ENCODE measurements at regions not wholly inside any gene's neighbourhood (a gene's known extent, or its start where the extent isn't known, plus 50 kb on each side); places are given as distances from the start of the nearest gene placed in this dataset.

DNA sequence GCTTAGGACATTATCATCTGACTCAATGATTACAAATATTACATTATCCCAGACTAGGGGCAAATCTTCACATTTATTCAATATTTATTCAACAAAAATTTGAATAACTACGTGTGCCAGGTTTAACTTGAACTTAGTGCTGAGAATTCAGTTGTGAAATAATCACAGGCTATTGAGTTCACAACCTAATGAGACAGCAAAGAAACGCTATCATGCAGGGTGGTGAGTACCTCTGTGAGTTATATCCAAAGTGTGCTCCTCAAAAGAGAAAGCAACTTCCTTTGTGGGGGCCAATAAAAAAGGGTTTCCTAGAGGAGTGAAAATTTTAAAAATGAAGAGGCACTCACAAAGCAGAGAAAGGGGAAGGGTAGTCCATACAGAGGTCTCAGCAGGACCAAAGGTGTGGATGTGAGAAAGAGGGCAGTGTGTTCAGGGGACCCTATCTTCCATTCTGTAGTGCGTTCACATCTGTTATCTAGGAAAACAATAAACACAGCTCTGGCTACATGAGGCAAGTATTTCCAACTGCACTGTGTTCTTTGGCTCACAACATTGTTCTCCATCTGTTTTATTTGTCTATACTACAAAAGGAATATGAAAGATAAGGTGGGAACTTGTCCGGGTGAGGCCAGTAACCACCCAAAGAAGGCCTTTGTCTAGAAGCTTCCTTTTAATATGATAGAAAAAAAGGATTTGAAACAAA is 155.4 kb upstream of the MARCKS start:
- no peak overlapping the region for H3K27ac ChIP-seq
- H3K4me3 ChIP-seq: no peak overlapping the region
- 65 to 91% methylated on average over 4 of the region's 4 CpGs for WGBS, 2 donors
- H3K4me1 ChIP-seq: peaks cover 0 to 4% (median 0%) of the 10 kb centered on the region in 3 donors
- H3K36me3 ChIP-seq: no peaks in the 10 kb centered on the region
- H3K27me3 ChIP-seq: no peaks in the 10 kb centered on the region
- TF ChIP-seq, protein P1, sequence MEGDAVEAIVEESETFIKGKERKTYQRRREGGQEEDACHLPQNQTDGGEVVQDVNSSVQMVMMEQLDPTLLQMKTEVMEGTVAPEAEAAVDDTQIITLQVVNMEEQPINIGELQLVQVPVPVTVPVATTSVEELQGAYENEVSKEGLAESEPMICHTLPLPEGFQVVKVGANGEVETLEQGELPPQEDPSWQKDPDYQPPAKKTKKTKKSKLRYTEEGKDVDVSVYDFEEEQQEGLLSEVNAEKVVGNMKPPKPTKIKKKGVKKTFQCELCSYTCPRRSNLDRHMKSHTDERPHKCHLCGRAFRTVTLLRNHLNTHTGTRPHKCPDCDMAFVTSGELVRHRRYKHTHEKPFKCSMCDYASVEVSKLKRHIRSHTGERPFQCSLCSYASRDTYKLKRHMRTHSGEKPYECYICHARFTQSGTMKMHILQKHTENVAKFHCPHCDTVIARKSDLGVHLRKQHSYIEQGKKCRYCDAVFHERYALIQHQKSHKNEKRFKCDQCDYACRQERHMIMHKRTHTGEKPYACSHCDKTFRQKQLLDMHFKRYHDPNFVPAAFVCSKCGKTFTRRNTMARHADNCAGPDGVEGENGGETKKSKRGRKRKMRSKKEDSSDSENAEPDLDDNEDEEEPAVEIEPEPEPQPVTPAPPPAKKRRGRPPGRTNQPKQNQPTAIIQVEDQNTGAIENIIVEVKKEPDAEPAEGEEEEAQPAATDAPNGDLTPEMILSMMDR (IDR thresholded peaks at IDR 0.05): no peak
- no peak for TF ChIP-seq POLR2A (IDR thresholded peaks at IDR 0.05)
- H3K9me3 ChIP-seq: no peaks in the 10 kb centered on the region
- no peak for DNase-seq
- intact Hi-C loops (cut with DNase I): no loop called here

DNA sequence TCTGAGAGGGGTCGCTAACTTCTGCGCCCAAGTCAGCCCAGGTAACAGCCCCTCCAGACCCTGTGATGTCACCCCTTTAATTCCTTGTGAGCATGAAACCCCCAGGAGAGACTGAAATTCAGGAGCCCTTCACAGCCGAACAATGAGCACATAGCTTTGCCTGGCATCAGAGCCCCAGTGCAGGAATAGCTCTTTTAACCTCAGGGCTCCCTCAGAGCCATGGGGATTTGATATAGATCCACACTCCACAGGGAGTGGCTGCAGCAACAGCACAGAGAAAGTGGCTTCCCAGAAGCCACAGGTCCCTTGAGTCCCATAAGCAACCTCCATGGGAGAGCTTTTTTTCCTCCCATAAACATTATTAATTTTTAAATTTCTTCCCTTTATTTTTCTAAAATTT is 150.0 kb upstream of the MARCKS start:
- no peak for DNase-seq
- no peak overlapping the region for H3K27ac ChIP-seq
- H3K4me3 ChIP-seq: no peak overlapping the region
- H3K9me3 ChIP-seq: no peaks in the 10 kb centered on the region
- H3K27me3 ChIP-seq: no peaks in the 10 kb centered on the region
- 89 to 93% methylated on average over 3 of the region's 3 CpGs for WGBS, 2 donors
- intact Hi-C loops (cut with DNase I): no loop called here
- no peaks in the 10 kb centered on the region for H3K36me3 ChIP-seq
- TF ChIP-seq, protein P1 (IDR thresholded peaks at IDR 0.05): no peak
- no peak for TF ChIP-seq POLR2A (IDR thresholded peaks at IDR 0.05)
- peaks cover 0 to 13% (median 0%) of the 10 kb centered on the region in 3 donors for H3K4me1 ChIP-seq

DNA sequence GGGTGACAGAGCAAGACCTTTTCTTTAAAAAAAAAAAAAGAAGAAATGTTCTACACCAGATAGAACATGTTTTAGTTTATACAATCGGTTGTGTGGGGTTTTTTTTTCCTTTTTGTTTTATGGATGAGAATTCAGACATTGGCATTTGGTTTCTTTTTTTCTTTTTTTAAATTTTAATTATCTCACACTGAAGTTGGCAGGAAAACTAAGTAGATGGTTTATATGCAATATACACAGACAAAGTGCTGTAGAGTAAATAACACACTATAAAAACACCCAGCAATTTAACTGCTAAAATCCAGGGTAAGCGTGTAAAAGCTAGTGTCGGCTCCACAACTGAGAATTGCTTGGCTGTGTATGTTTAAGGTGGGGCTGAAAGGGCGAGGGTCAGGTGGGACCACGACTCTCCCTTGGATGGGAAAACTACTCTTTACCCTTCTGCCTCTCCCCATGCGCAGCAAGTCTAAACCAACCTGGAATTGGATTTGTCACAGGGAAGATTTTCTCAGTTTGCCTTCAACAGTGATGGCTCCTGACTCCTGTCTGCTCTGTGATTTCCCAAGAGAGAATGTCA is 147.1 kb upstream of the MARCKS start:
- WGBS, 2 donors: 64 to 74% methylated on average over 6 of the region's 6 CpGs
- no peaks in the 10 kb centered on the region for H3K36me3 ChIP-seq
- H3K27ac ChIP-seq: no peak overlapping the region
- no peak overlapping the region for H3K4me3 ChIP-seq
- peaks cover 0 to 13% (median 0%) of the 10 kb centered on the region in 3 donors for H3K4me1 ChIP-seq
- H3K27me3 ChIP-seq: no peaks in the 10 kb centered on the region
- DNase-seq: no peak
- intact Hi-C loops (cut with DNase I): no loop called here
- no peak for TF ChIP-seq POLR2A (IDR thresholded peaks at IDR 0.05)
- H3K9me3 ChIP-seq: no peaks in the 10 kb centered on the region

DNA sequence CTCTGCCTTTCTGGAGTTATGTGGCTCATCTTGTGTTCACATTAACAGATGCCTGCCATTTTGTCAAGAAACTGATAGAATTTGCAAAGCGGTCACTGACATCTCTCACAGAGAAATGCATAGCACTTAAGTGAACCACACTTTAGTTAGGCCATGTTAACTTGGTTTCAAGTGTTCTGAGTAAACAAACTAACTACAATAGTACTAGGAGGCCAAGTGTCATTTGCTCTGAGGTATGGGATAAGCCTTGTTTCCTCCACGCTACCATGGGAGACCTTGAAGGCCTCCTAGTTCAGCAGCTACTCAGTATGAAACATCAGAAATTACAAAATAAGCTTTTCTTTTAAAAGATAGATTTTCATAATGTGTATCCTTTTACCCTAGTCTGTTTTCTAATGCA is 143.5 kb upstream of the MARCKS start:
- TF ChIP-seq, protein P1 (IDR thresholded peaks at IDR 0.05): no peak
- no peak for TF ChIP-seq POLR2A (IDR thresholded peaks at IDR 0.05)
- no peak for DNase-seq
- Histone ChIP-seq H3K4me1 (no peaks in the 10 kb centered on the region), H3K27ac (no peak overlapping the region), H3K4me3 (no peak overlapping the region), H3K27me3 (no peaks in the 10 kb centered on the region), H3K36me3 (no peaks in the 10 kb centered on the region), H3K9me3 (no peaks in the 10 kb centered on the region)
- intact Hi-C loops (cut with DNase I): no loop called here
- 94 to 100% methylated on average over 1 to 2 of the region's 2 CpGs for WGBS, 2 donors

DNA sequence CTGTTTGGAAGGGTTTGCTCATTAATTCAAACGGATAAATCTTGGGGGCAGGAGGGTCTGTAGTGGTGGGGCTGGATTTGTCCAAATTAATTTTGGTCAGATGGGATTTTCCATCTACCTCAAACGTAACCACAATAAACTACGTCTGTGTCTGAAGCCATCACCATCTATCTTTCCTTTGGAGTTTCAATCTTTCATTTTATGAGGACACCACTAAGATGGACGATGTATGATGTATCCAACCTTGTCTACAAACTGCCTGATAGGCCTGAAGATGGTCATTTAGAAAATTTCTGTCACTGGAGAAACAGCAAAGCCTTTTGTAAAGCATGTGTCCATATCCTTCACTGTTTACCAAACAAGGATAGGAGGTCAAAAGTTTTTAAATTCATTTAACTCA is 138.6 kb upstream of the MARCKS start:
- Histone ChIP-seq H3K27ac (no peak overlapping the region), H3K4me3 (no peak overlapping the region), H3K36me3 (no peaks in the 10 kb centered on the region), H3K4me1 (no peaks in the 10 kb centered on the region), H3K9me3 (no peaks in the 10 kb centered on the region), H3K27me3 (no peaks in the 10 kb centered on the region)
- 79 to 81% methylated on average over 4 of the region's 4 CpGs for WGBS, 2 donors
- no peak for DNase-seq
- intact Hi-C loops (cut with DNase I): no loop called here
- TF ChIP-seq POLR2A (IDR thresholded peaks at IDR 0.05): no peak
- TF ChIP-seq, protein P1 (IDR thresholded peaks at IDR 0.05): no peak

All from esophagus squamous epithelium (tissue), 5 donors.